Ectodermal cell (in vitro differentiated cells): ENCODE measurements at regions not wholly inside any gene's neighbourhood (a gene's known extent, or its start where the extent isn't known, plus 50 kb on each side); places are given as distances from the start of the nearest gene placed in this dataset.

ENCODE experiments used
- H3K27ac ChIP-seq: 2 replicates; pipeline ENCODE4 v1.7.0; 2013; ENCODE audit warnings: mild to moderate bottlenecking, low read depth, low read length; ENCODE audit not compliant: insufficient read depth, poor library complexity, severe bottlenecking
- H3K27me3 ChIP-seq: 2 replicates; pipeline ENCODE4 v1.7.0; 2013; ENCODE audit warnings: mild to moderate bottlenecking, low read length; ENCODE audit not compliant: insufficient read depth, control insufficient read depth, poor library complexity, severe bottlenecking
- H3K36me3 ChIP-seq: one replicate; pipeline ENCODE4 v1.7.0; 2013; ENCODE audit warnings: low read length; ENCODE audit not compliant: control insufficient read depth, insufficient read depth
- H3K4me1 ChIP-seq: one replicate; pipeline ENCODE4 v1.7.0; 2013; ENCODE audit warnings: low read length; ENCODE audit not compliant: control insufficient read depth, insufficient read depth
- H3K4me3 ChIP-seq: 2 replicates; pipeline ENCODE4 v1.7.0; 2013; ENCODE audit warnings: low read depth, low read length, control low read depth; ENCODE audit not compliant: insufficient read depth
- H3K9me3 ChIP-seq: 2 replicates; pipeline ENCODE4 v1.7.0; 2013; ENCODE audit warnings: mild to moderate bottlenecking, low read length, moderate library complexity; ENCODE audit not compliant: control insufficient read depth
- WGBS, 2 experiments: methylation state at CpG; one replicate each; pipeline ENCODE4 v1.1.7; 2013; ENCODE audit warnings: missing lambda C conversion rate in 2 of 2; 5-methylcytosine and 5-hydroxymethylcytosine counted together

DNA sequence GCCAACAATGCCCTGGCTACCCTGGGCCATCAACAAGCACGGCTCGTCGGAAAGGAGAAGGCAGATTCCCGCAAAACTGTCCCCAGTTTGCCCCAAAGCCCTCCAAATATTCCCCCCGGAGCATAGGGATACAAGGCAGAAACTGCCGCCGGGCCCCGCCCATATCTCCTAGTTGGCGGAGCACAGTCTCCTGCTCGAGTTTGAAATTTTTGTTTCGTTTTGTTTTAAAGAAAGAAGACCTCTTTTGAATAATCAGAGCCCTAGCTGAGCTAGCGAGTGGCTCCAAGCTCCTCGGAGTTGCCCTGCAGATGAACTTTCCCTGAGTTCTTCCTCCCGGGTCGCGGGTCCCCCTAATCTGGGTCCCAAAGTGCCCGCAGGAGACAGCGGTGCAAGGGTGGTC, 138.1 kb upstream of the ZIC3 start:
- WGBS, 2 experiments = 1% methylated on average over 18 of the region's 18 CpGs
- Histone ChIP-seq H3K4me1 (peaks cover 20% of the 10 kb centered on the region), H3K4me3 (peak overlapping the region; percentile 46), H3K9me3 (no peaks in the 10 kb centered on the region), H3K27me3 (peaks cover 37% of the 10 kb centered on the region), H3K27ac (no peak overlapping the region), H3K36me3 (no peaks in the 10 kb centered on the region)

DNA sequence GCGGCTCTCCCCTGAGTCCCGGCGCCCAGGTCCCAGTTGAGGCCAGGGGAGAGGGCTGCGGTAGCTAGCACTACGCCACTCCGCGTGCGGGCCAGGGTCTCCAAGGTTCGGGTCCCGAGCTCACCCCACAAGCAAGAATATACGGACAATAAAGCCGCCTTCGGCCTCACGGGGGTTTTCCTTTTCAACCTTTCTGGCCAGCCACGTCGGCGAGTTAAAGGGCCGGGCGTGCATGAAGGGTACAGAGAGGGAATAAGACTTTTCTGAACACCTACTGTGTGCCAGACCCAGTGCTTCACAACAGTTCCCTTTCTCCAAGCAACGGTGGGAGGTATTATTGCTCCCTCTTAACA, 138.5 kb upstream of the ZIC3 start:
- H3K4me3 ChIP-seq = peak overlapping the region; percentile 46
- peaks cover 20% of the 10 kb centered on the region for H3K4me1 ChIP-seq
- H3K9me3 ChIP-seq = no peaks in the 10 kb centered on the region
- no peaks in the 10 kb centered on the region for H3K36me3 ChIP-seq
- 1 to 2% methylated on average over 20 of the region's 20 CpGs for WGBS, 2 experiments
- H3K27ac ChIP-seq = no peak overlapping the region
- peaks cover 37% of the 10 kb centered on the region for H3K27me3 ChIP-seq

DNA sequence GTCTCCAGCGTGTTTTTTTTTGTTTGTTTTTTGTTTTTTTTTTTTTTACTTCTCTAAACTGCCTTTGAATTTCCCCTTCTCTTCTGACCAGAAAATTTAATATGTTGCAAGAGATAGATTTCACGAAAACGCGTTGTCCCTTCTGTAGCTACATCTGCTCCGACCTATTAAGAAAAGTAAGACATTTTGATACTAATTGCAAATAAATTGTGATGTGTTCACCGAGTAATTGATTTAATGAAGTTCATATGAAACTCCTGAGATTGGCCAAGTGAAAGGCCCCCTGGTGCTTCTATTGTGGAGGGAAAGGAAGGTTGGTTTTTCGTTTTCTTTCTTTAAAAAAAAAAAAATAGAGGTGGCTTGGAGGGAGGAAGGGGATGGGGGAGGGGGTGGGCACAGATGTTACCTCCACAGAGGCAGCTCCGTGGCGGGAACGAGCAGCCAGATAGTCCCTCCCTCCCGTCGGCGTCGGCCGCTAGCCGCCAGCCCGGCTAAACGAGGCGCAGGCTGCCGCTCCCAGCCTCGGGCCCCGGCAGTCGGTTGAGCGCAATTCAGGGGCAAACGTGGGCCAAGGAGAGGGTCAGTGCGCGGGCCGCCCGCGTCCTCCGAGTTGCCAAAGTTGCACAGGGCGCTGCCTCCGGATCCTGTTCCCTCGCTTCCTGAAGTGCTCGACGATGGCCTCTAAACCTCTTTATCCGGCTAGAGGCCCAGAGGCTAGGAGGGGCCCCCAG, 139.1 kb upstream of the ZIC3 start:
- H3K4me3 ChIP-seq = peak overlapping the region; percentile 46
- 0 to 1% methylated on average over 32 to 34 of the region's 37 CpGs for WGBS, 2 experiments
- H3K36me3 ChIP-seq = no peaks in the 10 kb centered on the region
- H3K27me3 ChIP-seq = peaks cover 37% of the 10 kb centered on the region
- no peaks in the 10 kb centered on the region for H3K9me3 ChIP-seq
- H3K27ac ChIP-seq = no peak overlapping the region
- peaks cover 17% of the 10 kb centered on the region for H3K4me1 ChIP-seq

DNA sequence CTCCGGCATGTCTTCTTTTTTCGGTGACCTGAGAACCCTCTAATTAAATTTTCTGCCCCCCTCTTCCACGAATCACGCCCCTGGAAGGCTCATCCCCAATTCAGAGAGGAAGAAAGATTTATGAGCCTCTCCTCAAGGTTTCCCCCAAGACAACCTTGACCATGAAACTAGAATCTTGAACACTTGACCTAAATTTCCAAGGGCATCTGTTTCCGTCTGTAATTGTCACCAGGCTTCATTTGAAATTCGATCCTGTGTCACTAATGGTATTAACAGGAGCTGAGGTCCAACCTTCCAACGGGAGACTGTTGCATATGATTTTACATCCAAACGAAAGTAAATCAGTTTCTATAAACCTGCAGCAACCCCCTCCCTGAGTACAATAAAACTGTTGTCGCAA, 139.9 kb upstream of the ZIC3 start:
- WGBS, 2 experiments = 0 to 5% methylated on average over 7 to 9 of the region's 9 CpGs

GRCh38 chrX:137425273-137425902, 140.5 kb upstream of the ZIC3 start:
- 1 to 2% methylated on average over 19 to 25 of the region's 25 CpGs for WGBS, 2 experiments
- Histone ChIP-seq H3K4me3 (peak overlapping the region; percentile 22), H3K36me3 (no peaks in the 10 kb centered on the region), H3K27me3 (peaks cover 37% of the 10 kb centered on the region), H3K27ac (no peak overlapping the region), H3K9me3 (no peaks in the 10 kb centered on the region), H3K4me1 (peaks cover 8% of the 10 kb centered on the region)

More for the DNA sequence above, 139.9 kb upstream of the ZIC3 start:
- H3K9me3 ChIP-seq = no peaks in the 10 kb centered on the region
- peaks cover 12% of the 10 kb centered on the region for H3K4me1 ChIP-seq
- no peak overlapping the region for H3K4me3 ChIP-seq
- H3K27me3 ChIP-seq = peaks cover 37% of the 10 kb centered on the region
- no peak overlapping the region for H3K27ac ChIP-seq
- H3K36me3 ChIP-seq = no peaks in the 10 kb centered on the region

DNA sequence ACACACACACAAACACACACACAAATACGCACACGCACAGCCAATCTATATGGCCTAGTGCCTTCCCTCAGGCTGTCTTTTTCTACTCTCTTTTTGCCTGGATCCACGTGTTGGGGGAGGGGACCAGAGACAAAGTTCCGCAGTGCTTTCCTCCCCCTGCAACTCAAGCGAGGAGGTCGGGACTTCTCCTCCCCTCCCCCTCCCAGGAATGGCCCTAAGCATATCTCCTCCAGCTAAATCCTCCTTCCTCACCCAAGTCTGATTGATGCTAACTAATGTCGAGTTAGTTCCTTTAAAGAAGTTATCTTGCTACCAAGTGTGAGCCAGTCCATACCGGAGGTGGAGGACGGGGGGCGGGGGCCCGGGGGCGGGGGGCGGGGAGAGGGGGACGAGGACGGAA, 141.2 kb upstream of the ZIC3 start:
- Histone ChIP-seq H3K9me3 (no peaks in the 10 kb centered on the region), H3K36me3 (no peaks in the 10 kb centered on the region), H3K4me3 (peak overlapping the region; percentile 18), H3K27me3 (peaks cover 37% of the 10 kb centered on the region), H3K4me1 (peaks cover 8% of the 10 kb centered on the region), H3K27ac (no peak overlapping the region)
- 0 to 3% methylated on average over 6 to 9 of the region's 15 CpGs for WGBS, 2 experiments

DNA sequence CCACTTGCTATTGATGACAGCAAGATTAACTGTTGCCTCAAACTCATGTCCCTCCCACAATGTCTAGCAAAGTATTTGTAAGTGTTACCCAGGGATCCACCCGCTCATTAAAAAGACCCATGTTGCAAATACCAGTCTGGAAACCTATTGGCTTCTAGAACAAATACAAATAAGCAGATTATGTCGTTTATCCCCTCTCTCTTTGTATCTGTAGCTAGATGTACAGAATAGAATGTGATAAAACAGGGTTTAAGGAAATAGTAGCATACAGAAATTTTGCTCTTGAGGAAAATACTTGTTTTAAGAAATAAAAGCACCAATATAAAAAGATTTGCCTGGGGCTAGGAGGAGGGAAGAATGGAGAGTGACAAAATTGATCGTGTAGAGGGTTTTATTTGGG, 142.7 kb upstream of the ZIC3 start:
- no peaks in the 10 kb centered on the region for H3K9me3 ChIP-seq
- WGBS, 2 experiments = 33 to 48% methylated on average over 1 to 2 of the region's 3 CpGs
- no peaks in the 10 kb centered on the region for H3K36me3 ChIP-seq
- no peak overlapping the region for H3K4me3 ChIP-seq
- no peak overlapping the region for H3K27ac ChIP-seq
- H3K4me1 ChIP-seq = peaks cover 8% of the 10 kb centered on the region
- peaks cover 27% of the 10 kb centered on the region for H3K27me3 ChIP-seq

DNA sequence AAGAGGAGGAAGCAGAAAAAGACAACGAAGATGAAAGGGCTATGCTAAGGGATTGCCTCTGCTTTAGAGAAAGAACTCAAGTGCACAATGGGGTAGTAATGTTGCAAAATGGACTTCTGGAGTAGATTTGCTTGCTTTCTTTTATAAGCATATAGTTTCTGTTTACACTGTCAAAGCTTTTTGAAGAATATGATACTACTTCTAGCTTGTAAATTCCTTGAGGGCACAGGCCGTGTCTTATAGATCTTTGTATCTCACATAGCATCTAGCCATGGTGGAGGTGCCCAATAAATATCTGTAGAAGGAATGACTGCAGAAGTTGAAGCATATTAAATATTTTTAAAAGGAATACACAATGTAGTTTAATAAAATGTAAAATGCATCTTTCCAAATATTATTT, 147.8 kb upstream of the ZIC3 start:
- H3K4me1 ChIP-seq = no peaks in the 10 kb centered on the region
- no peaks in the 10 kb centered on the region for H3K27me3 ChIP-seq
- H3K36me3 ChIP-seq = no peaks in the 10 kb centered on the region
- WGBS, 2 experiments = 86 to 87% methylated on average over 1 to 2 of the region's 2 CpGs
- no peak overlapping the region for H3K27ac ChIP-seq
- H3K9me3 ChIP-seq = no peaks in the 10 kb centered on the region
- H3K4me3 ChIP-seq = no peak overlapping the region

DNA sequence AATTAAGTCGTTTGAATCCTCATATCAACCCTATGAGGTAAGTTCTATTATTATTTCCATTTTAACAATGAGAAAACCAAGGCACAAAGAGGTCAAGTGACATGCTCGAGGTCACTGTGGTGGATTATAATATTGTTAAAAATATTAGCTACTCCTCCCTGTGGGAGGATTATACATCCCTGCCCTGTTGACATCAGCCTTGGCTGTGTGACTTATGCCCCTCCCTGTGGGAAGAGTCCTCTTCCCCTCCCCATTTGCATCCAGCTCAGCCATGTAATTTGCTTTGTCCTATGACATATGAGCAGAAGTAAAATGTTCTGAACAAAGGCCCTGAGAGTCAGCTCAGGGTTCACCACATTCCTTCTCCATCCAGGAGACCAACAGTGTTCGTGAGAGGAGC, 152.7 kb upstream of the ZIC3 start:
- no peaks in the 10 kb centered on the region for H3K27me3 ChIP-seq
- no peak overlapping the region for H3K27ac ChIP-seq
- no peak overlapping the region for H3K4me3 ChIP-seq
- H3K36me3 ChIP-seq = no peaks in the 10 kb centered on the region
- no peaks in the 10 kb centered on the region for H3K9me3 ChIP-seq
- 80% methylated on average over 2 of the region's 3 CpGs; no CpG with 5 or more reads in 1 of the 2 experiments for WGBS, 2 experiments
- no peaks in the 10 kb centered on the region for H3K4me1 ChIP-seq

GRCh38 chrX:137405449-137406140, 160.3 kb upstream of the ZIC3 start:
- no peak overlapping the region for H3K27ac ChIP-seq
- no peaks in the 10 kb centered on the region for H3K27me3 ChIP-seq
- H3K4me1 ChIP-seq = no peaks in the 10 kb centered on the region
- WGBS, 2 experiments = 94 to 96% methylated on average over 25 to 26 of the region's 26 CpGs
- H3K36me3 ChIP-seq = no peaks in the 10 kb centered on the region
- H3K4me3 ChIP-seq = no peak overlapping the region
- H3K9me3 ChIP-seq = no peaks in the 10 kb centered on the region
